Right lobe of liver (tissue), 4 donors: ENCODE measurements at regions not wholly inside any gene's neighbourhood (a gene's known extent, or its start where the extent isn't known, plus 50 kb on each side); places are given as distances from the start of the nearest gene placed in this dataset.

Experiments used
- CTCF ChIP-seq, 4 donors: fragments of 200-600 bp in 3 of 4; fragments of 450-650 bp in 1 of 4; IDR thresholded peaks; one replicate each; pipeline versions ENCODE4 v1.5.1 to v1.8.0; 2016 to 2022; ENCODE audit warnings: antibody characterized with exemption in 4 of 4, mild to moderate bottlenecking in 2 of 4
- POLR2A ChIP-seq: fragments of 450-650 bp; IDR thresholded peaks from one replicate; pipeline ENCODE4 v1.6.1; 2017; ENCODE audit warnings: antibody characterized with exemption, mild to moderate bottlenecking
- donor health status: DM: no; HTN: no; CAD: no.
- donor health status: DM: no; HTN: no; CAD: no.
- donor health status: DM: no; HTN: yes; CAD: no.

GRCh38 chr5:27308153-27308552, 269.8 kb upstream of the CDH9 start:
- TF ChIP-seq CTCF (IDR thresholded peaks at IDR 0.05) = no peak
- TF ChIP-seq POLR2A = no peak
